ENCODE measurements at regions not wholly inside any gene's neighbourhood (a gene's known extent, or its start where the extent isn't known, plus 50 kb on each side); places are given as distances from the start of the nearest gene placed in this dataset.
A peak's percentile ranks its signal among the peaks of the same experiment; 100 is the strongest.

GRCh38 chr13:50196118-50196517 lies 180.9 kb downstream of the KCNRG start:
- Mint-ChIP-seq H3K27ac (no peak overlapping the region), H3K9me3 (ENCODE audit: low read depth) (no peaks in the 10 kb centered on the region), H3K36me3 (ENCODE audit: low read depth) (no peaks in the 10 kb centered on the region), H3K4me3 (no peak overlapping the region), H3K4me1 (peaks cover 3% of the 10 kb centered on the region), H3K27me3 (peaks cover 5% of the 10 kb centered on the region)
- POLR2A ChIA-PET, result no interaction called here
- intact Hi-C loops (cut with DNase I, micrococcal nuclease), result no loop called here
- CTCF ChIA-PET, result interaction anchor here (0.6 to 0.7 kb wide), 2 partner anchors 100 to 1825 kb away, joined by 3 read pairs; no protein-coding TSS in a partner anchor
- no peak for DNase-seq
- ATAC-seq, result no peak

GRCh38 chr13:50197705-50198104 lies 182.5 kb downstream of the KCNRG start:
- no peaks in the 10 kb centered on the region for H3K9me3 Mint-ChIP-seq (ENCODE audit: low read depth)
- ChIA-PET POLR2A (no interaction called here), CTCF (no interaction called here)
- peaks cover 1% of the 10 kb centered on the region for H3K4me1 Mint-ChIP-seq
- H3K27ac Mint-ChIP-seq, result no peak overlapping the region
- intact Hi-C loops (cut with DNase I, micrococcal nuclease), result no loop called here
- no peak overlapping the region for H3K4me3 Mint-ChIP-seq
- peaks cover 5% of the 10 kb centered on the region for H3K27me3 Mint-ChIP-seq
- DNase-seq, result no peak
- no peak for ATAC-seq
- H3K36me3 Mint-ChIP-seq (ENCODE audit: low read depth), result no peaks in the 10 kb centered on the region

GRCh38 chr13:50198508-50198907 lies 183.3 kb downstream of the KCNRG start:
- ChIA-PET POLR2A (no interaction called here), CTCF (interaction anchor here (0.7 kb wide), 1 partner anchor 72 kb away, joined by 3 read pairs; no protein-coding TSS in a partner anchor)
- Mint-ChIP-seq H3K4me1 (peaks cover 1% of the 10 kb centered on the region), H3K27me3 (peaks cover 10% of the 10 kb centered on the region), H3K4me3 (no peak overlapping the region), H3K9me3 (ENCODE audit: low read depth) (no peaks in the 10 kb centered on the region), H3K27ac (no peak overlapping the region), H3K36me3 (ENCODE audit: low read depth) (no peaks in the 10 kb centered on the region)
- ATAC-seq, result no peak
- no peak for DNase-seq
- intact Hi-C loops (cut with DNase I, micrococcal nuclease), result no loop called here

- Mint-ChIP-seq H3K4me3 (no peak overlapping the region), H3K4me1 (no peaks in the 10 kb centered on the region), H3K27me3 (peaks cover 13% of the 10 kb centered on the region), H3K27ac (no peak overlapping the region), H3K36me3 (ENCODE audit: low read depth) (no peaks in the 10 kb centered on the region), H3K9me3 (ENCODE audit: low read depth) (no peaks in the 10 kb centered on the region)
- intact Hi-C loops (cut with DNase I, micrococcal nuclease), result no loop called here
- ATAC-seq, result no peak
- CTCF ChIA-PET, result interaction anchor here (0.7 to 1.1 kb wide), 3 partner anchors 9 to 13 kb away, joined by 4 read pairs; no protein-coding TSS in a partner anchor
- DNase-seq, result no peak
- POLR2A ChIA-PET, result interaction anchor here (0.5 kb wide), 1 partner anchor 69 kb away, joined by 3 read pairs; no protein-coding TSS in a partner anchor
Measured at GRCh38 chr13:50200569-50200968, 185.3 kb downstream of the KCNRG start.

GRCh38 chr13:50200988-50201387 lies 185.7 kb downstream of the KCNRG start:
- intact Hi-C loops (cut with DNase I, micrococcal nuclease), result no loop called here
- POLR2A ChIA-PET, result no interaction called here
- Mint-ChIP-seq H3K9me3 (ENCODE audit: low read depth) (no peaks in the 10 kb centered on the region), H3K27me3 (peaks cover 13% of the 10 kb centered on the region), H3K36me3 (ENCODE audit: low read depth) (no peaks in the 10 kb centered on the region), H3K4me3 (no peak overlapping the region), H3K27ac (no peak overlapping the region), H3K4me1 (no peaks in the 10 kb centered on the region)
- ATAC-seq (no peak), DNase-seq (no peak)
- CTCF ChIA-PET, result interaction anchor here (0.7 to 1.2 kb wide), 3 partner anchors 8 to 13 kb away, joined by 3 to 4 read pairs (median 4); no protein-coding TSS in a partner anchor

GRCh38 chr13:50202485-50202884 lies 187.2 kb downstream of the KCNRG start:
- H3K4me1 Mint-ChIP-seq, result no peaks in the 10 kb centered on the region
- H3K36me3 Mint-ChIP-seq (ENCODE audit: low read depth), result no peaks in the 10 kb centered on the region
- H3K4me3 Mint-ChIP-seq, result no peak overlapping the region
- H3K27me3 Mint-ChIP-seq, result peaks cover 10% of the 10 kb centered on the region
- CTCF ChIA-PET, result interaction anchor here (0.6 to 0.9 kb wide), 4 partner anchors 10 to 67 kb away, joined by 3 read pairs; no protein-coding TSS in a partner anchor
- POLR2A ChIA-PET, result no interaction called here
- no peak for DNase-seq
- no peak for ATAC-seq
- intact Hi-C loops (cut with DNase I, micrococcal nuclease), result no loop called here
- no peak overlapping the region for H3K27ac Mint-ChIP-seq
- no peaks in the 10 kb centered on the region for H3K9me3 Mint-ChIP-seq (ENCODE audit: low read depth)

- no peaks in the 10 kb centered on the region for H3K36me3 Mint-ChIP-seq (ENCODE audit: low read depth)
- intact Hi-C loops (cut with DNase I, micrococcal nuclease), result no loop called here
- H3K4me3 Mint-ChIP-seq, result no peak overlapping the region
- H3K27me3 Mint-ChIP-seq, result peaks cover 13% of the 10 kb centered on the region
- ATAC-seq (no peak), DNase-seq (no peak)
- POLR2A ChIA-PET, result no interaction called here
- H3K27ac Mint-ChIP-seq, result no peak overlapping the region
- peaks cover 1% of the 10 kb centered on the region for H3K4me1 Mint-ChIP-seq
- H3K9me3 Mint-ChIP-seq (ENCODE audit: low read depth), result no peaks in the 10 kb centered on the region
- CTCF ChIA-PET, result interaction anchor here (0.8 to 0.9 kb wide), 2 partner anchors 11 to 12 kb away, joined by 3 read pairs; no protein-coding TSS in a partner anchor
Measured at GRCh38 chr13:50203256-50203941, 188.2 kb downstream of the KCNRG start.

- no peak overlapping the region for H3K4me3 Mint-ChIP-seq
- no peaks in the 10 kb centered on the region for H3K36me3 Mint-ChIP-seq (ENCODE audit: low read depth)
- no peak overlapping the region for H3K27ac Mint-ChIP-seq
- intact Hi-C loops (cut with DNase I, micrococcal nuclease), result no loop called here
- POLR2A ChIA-PET, result no interaction called here
- DNase-seq (no peak), ATAC-seq (no peak)
- H3K9me3 Mint-ChIP-seq (ENCODE audit: low read depth), result no peaks in the 10 kb centered on the region
- peaks cover 17% of the 10 kb centered on the region for H3K27me3 Mint-ChIP-seq
- CTCF ChIA-PET, result interaction anchor here (1.3 kb wide), 1 partner anchor 30 kb away, joined by 4 read pairs; no protein-coding TSS in a partner anchor
- H3K4me1 Mint-ChIP-seq, result peaks cover 11% of the 10 kb centered on the region
Measured at GRCh38 chr13:50205581-50205980, 190.3 kb downstream of the KCNRG start.

GRCh38 chr13:50208826-50209335 lies 193.6 kb downstream of the KCNRG start:
- ATAC-seq (peak; percentile 53), DNase-seq (peak; percentile 25)
- ChIA-PET POLR2A (no interaction called here), CTCF (interaction anchor here (0.9 to 1.4 kb wide), 2 partner anchors 8 to 49 kb away, joined by 3 to 4 read pairs; no protein-coding TSS in a partner anchor)
- Mint-ChIP-seq H3K9me3 (ENCODE audit: low read depth) (peaks cover 11% of the 10 kb centered on the region), H3K27me3 (peaks cover 12% of the 10 kb centered on the region), H3K27ac (no peak overlapping the region), H3K4me1 (peaks cover 13% of the 10 kb centered on the region), H3K4me3 (no peak overlapping the region), H3K36me3 (ENCODE audit: low read depth) (peaks cover 6% of the 10 kb centered on the region)
- intact Hi-C loops (cut with DNase I, micrococcal nuclease), result no loop called here

- POLR2A ChIA-PET, result no interaction called here
- H3K9me3 Mint-ChIP-seq (ENCODE audit: low read depth), result peaks cover 15% of the 10 kb centered on the region
Measured at GRCh38 chr13:50209631-50210030, 194.4 kb downstream of the KCNRG start.

GRCh38 chr13:50213526-50213925 lies 198.3 kb downstream of the KCNRG start:
- H3K9me3 Mint-ChIP-seq (ENCODE audit: low read depth), result peaks cover 22% of the 10 kb centered on the region
- intact Hi-C loops (cut with DNase I, micrococcal nuclease), result no loop called here
- peaks cover 9% of the 10 kb centered on the region for H3K27me3 Mint-ChIP-seq
- ATAC-seq (no peak), DNase-seq (no peak)
- H3K4me1 Mint-ChIP-seq, result peaks cover 21% of the 10 kb centered on the region
- H3K36me3 Mint-ChIP-seq (ENCODE audit: low read depth), result peaks cover 6% of the 10 kb centered on the region
- CTCF ChIA-PET, result interaction anchor here (0.9 to 1.2 kb wide), 2 partner anchors 13 to 62 kb away, joined by 3 to 4 read pairs; no protein-coding TSS in a partner anchor
- H3K27ac Mint-ChIP-seq, result no peak overlapping the region
- no peak overlapping the region for H3K4me3 Mint-ChIP-seq
- POLR2A ChIA-PET, result no interaction called here

More at GRCh38 chr13:50209631-50210030, 194.4 kb downstream of the KCNRG start:
- peaks cover 6% of the 10 kb centered on the region for H3K36me3 Mint-ChIP-seq (ENCODE audit: low read depth)
- no peak overlapping the region for H3K27ac Mint-ChIP-seq
- H3K27me3 Mint-ChIP-seq, result peaks cover 11% of the 10 kb centered on the region
- peaks cover 20% of the 10 kb centered on the region for H3K4me1 Mint-ChIP-seq
- intact Hi-C loops (cut with DNase I, micrococcal nuclease), result no loop called here
- no peak for DNase-seq
- CTCF ChIA-PET, result interaction anchor here (1.4 to 1.8 kb wide), 2 partner anchors 9 to 12 kb away, joined by 4 read pairs; no protein-coding TSS in a partner anchor
- no peak overlapping the region for H3K4me3 Mint-ChIP-seq
- no peak for ATAC-seq

- Mint-ChIP-seq H3K27ac (no peak overlapping the region), H3K9me3 (ENCODE audit: low read depth) (peaks cover 22% of the 10 kb centered on the region), H3K4me3 (no peak overlapping the region), H3K4me1 (peaks cover 14% of the 10 kb centered on the region), H3K27me3 (peaks cover 12% of the 10 kb centered on the region), H3K36me3 (ENCODE audit: low read depth) (peaks cover 6% of the 10 kb centered on the region)
- ATAC-seq, result no peak
- CTCF ChIA-PET, result interaction anchor here (1.2 kb wide), 1 partner anchor 14 kb away, joined by 4 read pairs; no protein-coding TSS in a partner anchor
- POLR2A ChIA-PET, result no interaction called here
- no peak for DNase-seq
- intact Hi-C loops (cut with DNase I, micrococcal nuclease), result no loop called here
Measured at GRCh38 chr13:50214514-50214913, 199.3 kb downstream of the KCNRG start.

Data from activated CD4-positive, alpha-beta T cell treated with anti-CD3 and anti-CD28 coated beads for 36 hours (primary cell).